ENCODE measurements at regions not wholly inside any gene's neighbourhood (a gene's known extent, or its start where the extent isn't known, plus 50 kb on each side); places are given as distances from the start of the nearest gene placed in this dataset.

- no peak for TF ChIP-seq CTCF (conservative IDR thresholded peaks at IDR 0.05; ENCODE audit: control insufficient read depth, insufficient read depth, low read depth, low read length)
- no peak overlapping the region for H3K4me3 ChIP-seq (ENCODE audit: control insufficient read depth, low read depth, low read length)
- no peak for DNase-seq (ENCODE audit: low read depth)
Observed at GRCh38 chr14:87676814-87677437, 316.1 kb downstream of the GALC start.

- no peak for DNase-seq (ENCODE audit: low read depth)
- no peak for TF ChIP-seq CTCF (conservative IDR thresholded peaks at IDR 0.05; ENCODE audit: control insufficient read depth, insufficient read depth, low read depth, low read length)
- H3K4me3 ChIP-seq (ENCODE audit: control insufficient read depth, low read depth, low read length): no peak overlapping the region
Observed at GRCh38 chr14:87667659-87668058, 325.3 kb downstream of the GALC start.

GRCh38 chr14:87656315-87656714, 336.7 kb downstream of the GALC start:
- no peak for DNase-seq (ENCODE audit: low read depth)
- TF ChIP-seq CTCF (conservative IDR thresholded peaks at IDR 0.05; ENCODE audit: control insufficient read depth, insufficient read depth, low read depth, low read length): no peak

GRCh38 chr14:87652278-87652677, 340.7 kb downstream of the GALC start:
- TF ChIP-seq CTCF (conservative IDR thresholded peaks at IDR 0.05; ENCODE audit: control insufficient read depth, insufficient read depth, low read depth, low read length): no peak
- DNase-seq (ENCODE audit: low read depth): no peak
- H3K4me3 ChIP-seq (ENCODE audit: control insufficient read depth, low read depth, low read length): no peak overlapping the region

More at GRCh38 chr14:87656315-87656714, 336.7 kb downstream of the GALC start:
- H3K4me3 ChIP-seq (ENCODE audit: control insufficient read depth, low read depth, low read length): no peak overlapping the region

- no peak for DNase-seq (ENCODE audit: low read depth)
- no peak overlapping the region for H3K4me3 ChIP-seq (ENCODE audit: control insufficient read depth, low read depth, low read length)
- TF ChIP-seq CTCF (conservative IDR thresholded peaks at IDR 0.05; ENCODE audit: control insufficient read depth, insufficient read depth, low read depth, low read length): no peak
Observed at GRCh38 chr14:87644689-87645088, 348.3 kb downstream of the GALC start.

- peak; percentile 20 for DNase-seq (ENCODE audit: low read depth)
- no peak for TF ChIP-seq CTCF (conservative IDR thresholded peaks at IDR 0.05; ENCODE audit: control insufficient read depth, insufficient read depth, low read depth, low read length)
- no peak overlapping the region for H3K4me3 ChIP-seq (ENCODE audit: control insufficient read depth, low read depth, low read length)
Observed at GRCh38 chr14:87643005-87643404, 350.0 kb downstream of the GALC start.

- no peak for TF ChIP-seq CTCF (conservative IDR thresholded peaks at IDR 0.05; ENCODE audit: control insufficient read depth, insufficient read depth, low read depth, low read length)
- no peak for DNase-seq (ENCODE audit: low read depth)
- H3K4me3 ChIP-seq (ENCODE audit: control insufficient read depth, low read depth, low read length): no peak overlapping the region
Observed at GRCh38 chr14:87640553-87640952, 352.4 kb downstream of the GALC start.
